GM12865 (cell line): ENCODE measurements at regions not wholly inside any gene's neighbourhood (a gene's known extent, or its start where the extent isn't known, plus 50 kb on each side); places are given as distances from the start of the nearest gene placed in this dataset.

ENCODE experiments used
- DNase-seq: peaks from one replicate; pipeline ENCODE4 v3.0.0; 2010; ENCODE audit warnings: low read depth
- H3K4me3 ChIP-seq: 2 replicates; pipeline ENCODE4 v1.5.1; 2011; ENCODE audit warnings: mild to moderate bottlenecking, low read depth, low read length, control low read depth
- CTCF ChIP-seq: IDR thresholded peaks from 2 replicates; pipeline ENCODE4 v1.5.1; 2011; ENCODE audit warnings: low read length, control low read depth, low read depth, inconsistent platforms; ENCODE audit not compliant: insufficient read depth; ENCODE audit errors: missing control alignments

- no peak overlapping the region for H3K4me3 ChIP-seq
- no peak for TF ChIP-seq CTCF
- no peak for DNase-seq
Observed at GRCh38 chr16:55930036-55930435, 54.9 kb upstream of the CES5A start.

- H3K4me3 ChIP-seq = no peak overlapping the region
- no peak for DNase-seq
- no peak for TF ChIP-seq CTCF
Observed at GRCh38 chr16:55929181-55929580, 54.0 kb upstream of the CES5A start.

GRCh38 chr16:55925242-55925641 lies 50.1 kb upstream of the CES5A start:
- TF ChIP-seq CTCF = no peak
- no peak for DNase-seq
- H3K4me3 ChIP-seq = no peak overlapping the region
